GM12864 (cell line): ENCODE measurements at regions not wholly inside any gene's neighbourhood (a gene's known extent, or its start where the extent isn't known, plus 50 kb on each side); places are given as distances from the start of the nearest gene placed in this dataset.

Experiments
- DNase-seq: peaks from one replicate; pipeline ENCODE4 v3.0.0-alpha.2; 2011; ENCODE audit warnings: low read depth
- H3K4me3 ChIP-seq: 2 replicates; pipeline ENCODE4 v1.5.1; 2011; ENCODE audit warnings: mild to moderate bottlenecking, low read depth, low read length, control low read depth
- CTCF ChIP-seq: IDR thresholded peaks from 2 replicates; pipeline ENCODE4 v1.5.1; 2011; ENCODE audit warnings: low read depth, mild to moderate bottlenecking, moderate library complexity, low read length, control low read depth, inconsistent platforms; ENCODE audit errors: missing control alignments

GRCh38 chr2:23291239-23291638, 93.7 kb upstream of the KLHL29 start:
- H3K4me3 ChIP-seq, result no peak overlapping the region
- no peak for TF ChIP-seq CTCF
- no peak for DNase-seq

- H3K4me3 ChIP-seq, result no peak overlapping the region
- no peak for TF ChIP-seq CTCF
- no peak for DNase-seq
Observed at GRCh38 chr2:23292024-23292423, 93.0 kb upstream of the KLHL29 start.

GRCh38 chr2:23293063-23293462, 91.9 kb upstream of the KLHL29 start:
- TF ChIP-seq CTCF, result no peak
- no peak for DNase-seq
- no peak overlapping the region for H3K4me3 ChIP-seq

GRCh38 chr2:23293731-23294130, 91.2 kb upstream of the KLHL29 start:
- TF ChIP-seq CTCF, result no peak
- DNase-seq, result no peak
- no peak overlapping the region for H3K4me3 ChIP-seq

GRCh38 chr2:23294238-23294637, 90.7 kb upstream of the KLHL29 start:
- no peak overlapping the region for H3K4me3 ChIP-seq
- TF ChIP-seq CTCF, result peak; percentile 33
- DNase-seq, result no peak

- no peak for TF ChIP-seq CTCF
- no peak for DNase-seq
- H3K4me3 ChIP-seq, result no peak overlapping the region
Observed at GRCh38 chr2:23296691-23297090, 88.3 kb upstream of the KLHL29 start.

- no peak overlapping the region for H3K4me3 ChIP-seq
- TF ChIP-seq CTCF, result no peak
- DNase-seq, result no peak
Observed at GRCh38 chr2:23297112-23297511, 87.9 kb upstream of the KLHL29 start.
